ENCODE measurements at regions not wholly inside any gene's neighbourhood (a gene's known extent, or its start where the extent isn't known, plus 50 kb on each side); places are given as distances from the start of the nearest gene placed in this dataset.

- TF ChIP-seq CTCF (IDR thresholded peaks at IDR 0.05) = no peak
- no peak for DNase-seq
- Histone ChIP-seq H3K36me3 (no peaks in the 10 kb centered on the region), H3K27ac (no peak overlapping the region), H3K4me1 (no peaks in the 10 kb centered on the region), H3K4me3 (no peak overlapping the region), H3K9ac (ENCODE audit: low read depth in 2 of 2, low read length in 2 of 2) (no peak overlapping the region), H3K27me3 (no peaks in the 10 kb centered on the region), H3K9me3 (no peaks in the 10 kb centered on the region)
- intact Hi-C loops (cut with DNase I) = no loop called here
Observed at GRCh38 chr13:47306991-47307390, 410.1 kb upstream of the HTR2A start.

GRCh38 chr13:47303626-47304025 is 406.8 kb upstream of the HTR2A start:
- no peaks in the 10 kb centered on the region for H3K36me3 ChIP-seq
- H3K27me3 ChIP-seq = no peaks in the 10 kb centered on the region
- H3K4me1 ChIP-seq = no peaks in the 10 kb centered on the region
- H3K9ac ChIP-seq (ENCODE audit: low read depth in 2 of 2, low read length in 2 of 2) = no peak overlapping the region
- H3K9me3 ChIP-seq = no peaks in the 10 kb centered on the region
- H3K4me3 ChIP-seq = no peak overlapping the region
- intact Hi-C loops (cut with DNase I) = no loop called here
- H3K27ac ChIP-seq = no peak overlapping the region
- no peak for TF ChIP-seq CTCF (IDR thresholded peaks at IDR 0.05)
- no peak for DNase-seq

GRCh38 chr13:47299304-47299703 is 402.5 kb upstream of the HTR2A start:
- Histone ChIP-seq H3K36me3 (no peaks in the 10 kb centered on the region), H3K4me1 (no peaks in the 10 kb centered on the region), H3K9me3 (no peaks in the 10 kb centered on the region), H3K9ac (ENCODE audit: low read depth in 2 of 2, low read length in 2 of 2) (no peak overlapping the region), H3K27ac (no peak overlapping the region), H3K27me3 (no peaks in the 10 kb centered on the region), H3K4me3 (no peak overlapping the region)
- no peak for TF ChIP-seq CTCF (IDR thresholded peaks at IDR 0.05)
- intact Hi-C loops (cut with DNase I) = no loop called here
- DNase-seq = no peak

- intact Hi-C loops (cut with DNase I) = no loop called here
- Histone ChIP-seq H3K4me1 (no peaks in the 10 kb centered on the region), H3K27me3 (no peaks in the 10 kb centered on the region), H3K4me3 (no peak overlapping the region), H3K27ac (no peak overlapping the region), H3K9ac (ENCODE audit: low read depth in 2 of 2, low read length in 2 of 2) (no peak overlapping the region), H3K9me3 (no peaks in the 10 kb centered on the region), H3K36me3 (no peaks in the 10 kb centered on the region)
- TF ChIP-seq CTCF (IDR thresholded peaks at IDR 0.05) = no peak
- DNase-seq = no peak
Observed at GRCh38 chr13:47298506-47298905, 401.7 kb upstream of the HTR2A start.

- Histone ChIP-seq H3K27me3 (no peaks in the 10 kb centered on the region), H3K4me3 (no peak overlapping the region), H3K36me3 (no peaks in the 10 kb centered on the region), H3K9ac (ENCODE audit: low read depth in 2 of 2, low read length in 2 of 2) (no peak overlapping the region), H3K27ac (no peak overlapping the region), H3K4me1 (no peaks in the 10 kb centered on the region), H3K9me3 (no peaks in the 10 kb centered on the region)
- TF ChIP-seq CTCF (IDR thresholded peaks at IDR 0.05) = no peak
- intact Hi-C loops (cut with DNase I) = no loop called here
- DNase-seq = no peak
Observed at GRCh38 chr13:47294691-47295090, 397.8 kb upstream of the HTR2A start.

All from colonic mucosa (tissue), 4 donors.